GM18517 (cell line): ENCODE measurements at regions not wholly inside any gene's neighbourhood (a gene's known extent, or its start where the extent isn't known, plus 50 kb on each side); places are given as distances from the start of the nearest gene placed in this dataset.
"Not testable (repeated sequence)": the region's sequence is repeated elsewhere in the genome, so short reads cannot be mapped to it uniquely, and the experiment has no call there.

Source experiments
- ATAC-seq: cut with Tn5 transposase; IDR thresholded peaks from one replicate; pipeline ENCODE4 v1.9.1; 2021; ENCODE audit warnings: mild to moderate bottlenecking, moderate library complexity; ENCODE audit not compliant: unreplicated experiment

DNA sequence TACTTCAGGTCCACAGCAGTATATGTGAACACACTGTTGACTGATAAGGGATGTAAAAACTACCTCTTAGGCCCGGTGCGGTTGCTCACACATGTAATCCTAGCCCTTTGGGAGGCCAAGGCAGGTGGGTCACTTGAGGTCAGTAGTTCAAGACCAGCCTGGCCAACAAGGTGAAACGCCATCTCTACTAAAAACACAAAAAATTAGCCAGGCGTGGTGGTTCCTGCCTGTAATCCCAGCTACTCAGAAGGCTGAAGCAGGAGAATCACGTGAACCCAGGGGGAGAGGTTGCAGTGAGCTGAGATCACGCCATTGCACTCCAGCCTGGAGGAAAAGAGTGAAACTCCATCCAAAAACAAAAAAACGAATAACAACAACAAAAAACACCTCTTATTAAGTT lies 194.6 kb upstream of the KCNMB2 start:
- no peak for ATAC-seq

DNA sequence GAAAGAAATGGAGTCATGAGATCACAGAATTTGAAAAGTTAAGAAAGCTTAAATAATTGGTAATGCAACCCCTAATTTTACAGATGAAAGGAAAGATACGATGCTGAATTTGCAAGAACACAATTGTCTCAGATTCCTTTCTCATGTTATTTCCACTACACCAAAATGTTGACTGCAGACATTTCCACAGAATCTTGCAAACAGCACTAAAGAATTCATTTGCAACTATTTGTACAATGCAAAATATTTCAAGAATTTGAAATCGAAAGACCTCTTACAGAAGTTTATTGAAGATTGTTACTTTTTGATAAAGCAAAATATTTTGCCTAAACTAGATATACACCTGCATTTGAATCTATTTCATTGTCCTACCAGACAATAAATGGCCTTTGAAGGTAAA lies 194.1 kb upstream of the KCNMB2 start:
- no peak for ATAC-seq

- no peak for ATAC-seq
These were observed 192.7 kb upstream of the KCNMB2 start for GRCh38 chr3:178343433-178344038.

DNA sequence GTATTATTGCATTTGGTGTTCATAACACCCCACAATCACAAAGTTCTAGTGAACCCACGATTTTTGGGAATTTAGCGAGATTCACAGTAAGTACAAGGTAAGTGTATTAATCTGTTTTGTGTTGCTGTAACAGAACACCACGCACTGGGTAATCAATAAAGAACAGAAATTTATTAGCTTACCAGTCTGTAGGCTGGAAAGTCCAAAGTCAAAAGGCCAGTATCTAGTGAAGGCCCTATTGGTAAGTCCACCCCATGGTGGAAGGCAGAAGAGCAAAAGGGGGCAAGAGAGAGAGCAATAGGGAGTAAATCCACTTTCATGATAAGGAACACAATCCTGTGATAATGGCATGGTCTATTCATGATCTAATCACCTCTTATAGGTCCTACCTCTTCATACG lies 190.3 kb upstream of the KCNMB2 start:
- ATAC-seq = no peak

DNA sequence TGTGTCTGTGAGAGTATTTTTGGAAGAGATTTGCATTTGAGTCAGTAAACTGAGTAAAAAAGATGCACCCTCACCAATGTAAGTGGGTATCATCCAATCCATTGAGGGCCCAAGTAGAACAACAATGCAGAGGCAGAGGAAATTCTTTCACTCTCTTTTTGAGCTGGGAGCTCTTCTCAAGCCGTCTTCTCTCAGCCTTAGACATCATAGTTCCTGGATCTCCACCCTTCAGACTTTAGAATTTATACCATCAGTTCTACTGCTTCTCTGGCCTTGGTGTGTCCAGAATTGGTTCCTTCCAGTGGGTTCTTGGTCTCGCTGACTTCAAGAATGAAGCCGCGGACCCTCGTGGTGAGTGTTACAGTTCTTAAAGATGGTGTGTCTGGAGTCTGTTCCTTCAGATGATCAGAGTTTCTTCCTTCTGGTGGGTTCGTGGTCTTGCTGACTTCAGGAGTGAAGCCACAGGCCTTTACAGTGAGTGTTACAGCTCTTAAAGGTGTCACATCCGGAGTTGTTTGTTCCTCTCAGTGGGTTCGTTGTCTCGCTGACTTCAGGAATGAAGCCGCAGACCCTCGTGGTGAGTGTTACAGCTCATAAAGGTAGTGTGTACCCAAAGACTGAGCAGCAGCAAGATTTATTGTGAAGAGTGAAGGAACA lies 187.5 kb upstream of the KCNMB2 start:
- not testable (repeated sequence) for ATAC-seq

DNA sequence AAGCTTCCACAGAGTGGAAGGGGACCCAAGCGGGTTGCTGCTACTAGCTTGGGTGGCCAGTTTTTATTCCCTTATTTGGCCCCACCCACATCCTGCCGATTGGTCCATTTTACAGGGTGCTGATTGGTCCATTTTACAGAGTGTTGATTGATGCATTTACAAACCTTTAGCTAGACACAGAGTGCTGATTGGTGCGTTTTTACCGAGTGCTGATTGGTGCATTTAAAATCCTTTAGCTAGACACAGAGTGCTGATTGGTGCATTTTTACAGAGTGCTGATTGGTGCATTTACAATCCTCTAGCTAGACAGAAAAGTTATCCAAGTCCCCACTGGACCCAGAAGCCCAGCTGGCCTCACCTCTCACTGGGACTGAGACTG lies 187.0 kb upstream of the KCNMB2 start:
- not testable (repeated sequence) for ATAC-seq

DNA sequence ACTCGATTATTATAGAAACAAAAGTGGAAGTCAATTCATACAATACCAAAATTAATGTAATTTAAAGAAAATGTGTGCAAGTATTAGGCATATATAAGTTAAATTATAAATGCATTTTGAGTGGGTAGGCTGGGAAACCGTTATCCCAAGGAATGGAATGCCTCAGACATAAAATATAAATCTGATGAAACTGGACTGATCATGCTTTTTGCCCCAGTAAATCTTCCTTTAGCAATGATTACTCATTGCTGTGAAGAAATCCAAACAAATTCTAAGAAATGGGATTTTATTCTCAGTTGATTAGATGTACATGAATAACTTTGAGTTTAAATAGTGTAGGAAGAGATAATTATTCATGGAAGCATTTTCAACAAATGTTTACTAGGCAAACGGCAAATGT lies 185.5 kb upstream of the KCNMB2 start:
- ATAC-seq = no peak

DNA sequence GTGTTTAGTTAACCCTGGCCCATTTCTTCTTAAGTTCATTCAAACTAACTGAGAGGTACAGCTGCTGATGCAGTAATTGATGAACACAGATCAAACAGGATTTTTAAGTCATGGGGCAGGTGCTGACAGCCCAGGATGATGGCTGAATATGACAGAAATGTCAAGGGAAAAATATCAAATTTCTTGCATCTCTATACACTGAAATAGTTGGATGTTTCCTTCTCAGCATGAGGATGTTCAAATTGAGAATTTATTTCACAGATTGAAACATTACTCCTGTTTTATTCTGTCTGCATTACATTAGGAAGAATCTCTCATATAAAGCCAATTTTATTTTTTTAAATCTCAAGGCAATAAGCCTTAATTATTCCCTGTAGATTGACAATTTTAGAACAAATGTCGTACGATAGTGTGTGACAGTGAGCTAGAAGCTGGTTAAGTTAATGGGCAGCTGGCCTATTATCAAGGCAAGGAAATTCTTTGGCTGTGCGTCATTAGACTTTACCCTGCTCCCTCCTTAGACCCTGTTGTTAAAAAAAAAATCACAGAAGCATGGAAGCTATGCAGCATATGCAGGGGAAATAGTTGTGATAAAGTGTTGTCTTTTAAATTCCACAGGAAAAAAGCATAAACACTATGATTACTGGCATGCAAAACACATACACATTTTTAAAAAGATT lies 183.8 kb upstream of the KCNMB2 start:
- ATAC-seq = no peak

- no peak for ATAC-seq
These were observed 183.1 kb upstream of the KCNMB2 start for GRCh38 chr3:178353006-178353694.

DNA sequence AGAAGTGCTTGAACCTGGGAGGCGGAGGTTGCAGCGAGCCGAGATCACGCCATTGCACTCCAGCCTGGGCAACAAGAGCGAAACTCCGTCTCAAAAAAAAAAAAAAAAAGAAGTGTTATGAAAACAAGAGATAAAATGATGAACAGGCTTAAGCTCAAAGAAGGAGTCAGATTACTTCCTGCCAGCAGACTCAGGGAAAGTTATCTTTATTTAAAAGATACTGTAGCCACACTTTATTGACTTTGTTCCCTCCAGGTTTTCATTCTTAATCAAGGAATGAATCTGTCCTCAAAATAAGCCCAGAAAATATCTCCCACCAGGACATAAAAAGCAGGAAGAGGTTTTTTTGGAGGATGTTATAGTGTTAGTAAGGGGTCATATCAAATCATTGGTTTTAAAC lies 176.5 kb upstream of the KCNMB2 start:
- ATAC-seq = no peak

- ATAC-seq = not testable (repeated sequence)
These were observed 173.2 kb upstream of the KCNMB2 start for GRCh38 chr3:178363048-178363447.

DNA sequence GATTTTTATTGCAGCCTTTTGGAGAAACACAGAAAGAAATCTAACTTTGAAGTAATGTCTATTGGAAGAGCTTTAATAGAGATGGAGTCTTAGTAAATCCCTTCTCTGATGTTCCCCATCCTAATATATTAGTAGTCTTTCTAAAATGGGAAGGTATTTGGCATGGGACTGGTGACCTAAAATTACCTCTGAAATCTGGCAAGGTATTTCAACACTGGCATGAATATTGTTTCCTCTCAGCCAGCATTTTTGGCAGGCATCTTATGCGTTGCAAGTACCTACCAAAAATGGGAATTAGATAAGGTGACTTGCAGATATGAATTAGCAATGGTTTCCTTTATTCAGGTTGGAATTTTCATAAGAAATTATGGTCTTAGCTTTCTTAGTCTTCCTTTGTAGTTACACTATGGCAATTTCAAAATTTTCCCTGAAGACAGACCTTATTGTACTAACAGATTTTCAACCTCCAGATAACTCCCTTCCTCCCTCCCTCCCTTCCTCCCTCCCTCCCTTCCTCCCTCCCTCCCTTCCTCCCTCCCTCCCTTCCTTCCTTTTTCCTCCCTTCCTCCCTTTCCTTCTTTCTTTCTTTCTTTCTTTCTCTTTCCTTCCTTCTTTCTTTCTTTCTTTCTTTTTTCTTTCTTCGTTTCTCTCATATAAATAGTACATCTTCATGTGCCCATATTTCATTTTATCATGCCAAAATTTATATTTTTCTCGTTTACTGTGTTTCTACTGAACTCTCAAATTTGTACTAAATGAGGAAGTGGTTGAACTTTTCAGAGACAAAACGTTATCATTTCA lies 168.2 kb upstream of the KCNMB2 start:
- ATAC-seq = no peak

DNA sequence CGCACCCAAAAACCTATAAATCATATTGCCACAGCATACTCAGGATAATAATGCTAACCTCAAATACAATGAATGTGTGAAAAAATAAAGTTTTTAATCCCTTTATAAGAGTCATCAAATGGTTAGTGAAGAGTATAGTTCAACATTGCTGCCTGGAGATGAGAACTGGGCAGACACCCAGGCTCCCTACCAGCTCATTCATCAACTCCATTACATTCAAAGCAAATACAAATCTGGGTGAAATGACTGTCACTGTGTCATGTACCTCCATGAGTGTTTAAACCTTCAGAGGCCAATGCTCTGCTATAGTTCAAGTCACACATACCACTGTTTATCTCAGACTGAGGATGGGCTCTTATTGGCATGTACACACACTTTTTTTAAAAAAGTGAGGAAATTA lies 167.2 kb upstream of the KCNMB2 start:
- no peak for ATAC-seq

- no peak for ATAC-seq
These were observed 166.4 kb upstream of the KCNMB2 start for GRCh38 chr3:178369811-178370210.

DNA sequence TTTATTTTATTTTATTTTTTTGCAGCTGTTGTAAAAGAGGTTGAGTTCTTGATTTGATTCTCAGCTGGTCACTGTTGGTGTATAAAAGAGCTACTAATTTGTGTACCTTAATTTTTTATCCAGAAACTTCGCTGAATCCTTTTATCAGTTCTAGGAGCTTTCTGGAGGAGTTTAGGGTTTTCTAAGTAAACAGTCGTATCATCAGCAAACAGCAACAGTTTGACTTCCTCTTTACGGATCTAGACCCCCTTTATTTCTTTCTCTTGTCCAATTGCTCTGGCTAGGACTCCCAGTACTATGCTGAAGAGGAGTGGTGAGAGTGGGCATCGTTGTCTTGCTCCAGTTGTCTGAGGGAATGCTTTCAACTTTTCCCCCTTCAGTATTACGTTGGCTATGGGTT lies 165.8 kb upstream of the KCNMB2 start:
- ATAC-seq = no peak

DNA sequence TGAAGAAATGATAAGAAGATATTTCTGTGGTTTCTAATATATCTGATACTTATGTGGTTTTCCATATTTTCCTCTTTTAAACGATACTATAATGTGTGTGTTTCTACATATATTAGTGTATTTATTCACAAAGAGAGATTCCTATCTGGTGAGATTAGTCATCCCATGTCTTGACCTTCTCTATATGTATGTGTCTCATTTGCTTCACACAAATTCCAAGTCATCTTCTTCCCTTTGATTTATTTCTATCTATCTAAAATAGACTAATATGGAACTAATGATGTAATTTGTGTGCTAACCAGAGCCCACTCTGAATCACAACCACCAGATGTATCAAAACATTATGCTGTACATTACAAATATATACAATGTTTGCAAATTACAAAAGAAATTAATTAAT lies 154.7 kb upstream of the KCNMB2 start:
- ATAC-seq = no peak

- ATAC-seq = no peak
These were observed 154.2 kb upstream of the KCNMB2 start for GRCh38 chr3:178381971-178382448.

DNA sequence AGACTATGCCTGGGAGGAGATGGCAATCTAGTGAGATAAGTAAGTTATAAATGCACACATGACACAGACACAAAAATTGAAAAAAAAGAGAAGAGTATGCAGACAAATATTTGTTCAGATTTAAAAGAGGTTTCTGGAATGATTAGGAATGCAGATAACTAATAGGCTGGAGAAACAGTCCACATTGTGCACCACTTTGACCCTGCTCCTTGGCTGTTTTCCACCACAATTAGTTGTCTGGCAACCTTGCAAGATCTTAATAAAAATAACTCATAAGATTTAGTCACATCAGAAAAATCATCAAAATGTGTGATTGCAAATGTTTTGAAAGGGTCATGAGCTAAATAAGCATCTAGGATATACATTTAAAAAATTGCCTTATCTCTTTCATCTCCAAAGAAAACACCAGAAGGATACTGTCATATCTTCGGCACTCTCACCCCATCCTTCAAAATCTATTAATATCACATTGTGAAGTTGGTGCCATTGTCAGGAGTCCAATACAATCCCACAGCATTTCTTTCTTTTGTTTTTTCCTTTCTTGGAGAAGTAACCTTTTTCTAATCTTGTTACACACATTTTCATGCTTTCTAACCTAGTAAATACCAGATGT lies 153.7 kb upstream of the KCNMB2 start:
- no peak for ATAC-seq

DNA sequence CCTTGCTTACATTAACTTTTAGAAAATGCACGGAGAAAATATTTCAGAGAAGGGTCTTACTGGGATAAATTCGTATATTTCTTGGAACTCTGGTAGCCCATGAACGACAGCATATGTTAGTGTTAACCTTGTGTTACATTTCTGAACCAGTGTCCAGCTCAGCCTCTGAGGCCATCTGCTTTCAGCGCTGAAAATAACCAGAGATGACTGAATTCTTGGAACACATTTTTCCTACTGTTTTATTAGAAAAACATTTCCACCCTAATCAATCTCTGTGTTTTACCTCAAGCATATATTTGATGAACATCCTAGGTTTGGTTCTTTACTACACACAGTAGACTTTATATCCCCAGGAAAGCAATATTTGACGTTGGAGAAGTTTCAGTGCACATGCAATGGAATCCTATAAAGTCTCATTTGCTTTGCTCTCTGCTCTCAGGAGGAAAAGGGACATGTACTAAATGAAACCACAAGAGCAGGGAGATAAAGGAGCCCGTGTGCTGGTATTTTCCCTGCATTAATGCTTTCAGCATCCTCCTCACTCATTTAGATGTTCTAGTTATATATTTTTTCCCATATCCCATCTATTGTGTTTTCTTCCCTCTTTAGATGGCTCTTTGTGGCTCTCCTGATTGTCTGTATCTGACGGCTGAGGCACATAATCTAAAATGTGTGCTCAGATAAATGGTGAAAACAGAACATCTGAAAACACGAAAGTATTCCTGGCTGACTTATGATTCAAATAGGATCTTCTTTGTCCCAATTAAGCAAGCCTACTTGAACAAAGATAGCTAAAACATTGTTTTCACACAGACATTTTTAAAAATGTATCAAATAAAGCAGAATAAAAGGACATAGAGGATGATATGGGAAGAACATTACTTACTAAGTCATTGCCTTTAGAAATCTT lies 151.7 kb upstream of the KCNMB2 start:
- ATAC-seq = no peak
